GM12892 (cell line): ENCODE measurements at regions not wholly inside any gene's neighbourhood (a gene's known extent, or its start where the extent isn't known, plus 50 kb on each side); places are given as distances from the start of the nearest gene placed in this dataset.

Experiments
- POLR2A ChIP-seq: IDR thresholded peaks from 2 replicates; pipeline ENCODE4 v1.6.1; 2011; ENCODE audit warnings: low read depth, low read length, control low read depth
- POLR2AphosphoS5 ChIP-seq: IDR thresholded peaks from 2 replicates; pipeline ENCODE4 v1.6.1; 2011; ENCODE audit warnings: low read depth, low read length, control low read depth
- TAF1 ChIP-seq: IDR thresholded peaks from 2 replicates; pipeline ENCODE4 v1.6.1; 2011; ENCODE audit warnings: low read depth, mild to moderate bottlenecking, control low read depth, low read length, borderline replicate concordance

- no peak for TF ChIP-seq POLR2AphosphoS5
- no peak for TF ChIP-seq POLR2A
- no peak for TF ChIP-seq TAF1
These were observed 366.9 kb downstream of the DEPDC1B start for GRCh38 chr5:60333005-60333571.
